NCI-H748 treated with DMSO at 0.1 percent for 48 hours (cell line): ENCODE measurements at regions not wholly inside any gene's neighbourhood (a gene's known extent, or its start where the extent isn't known, plus 50 kb on each side); places are given as distances from the start of the nearest gene placed in this dataset.
"Not testable (repeated sequence)": the region's sequence is repeated elsewhere in the genome, so short reads cannot be mapped to it uniquely, and the experiment has no call there.

Experiments used
- DNase-seq: peaks from one replicate; lab custom pipeline; 2025; lab: John Stamatoyannopoulos, UW

DNA sequence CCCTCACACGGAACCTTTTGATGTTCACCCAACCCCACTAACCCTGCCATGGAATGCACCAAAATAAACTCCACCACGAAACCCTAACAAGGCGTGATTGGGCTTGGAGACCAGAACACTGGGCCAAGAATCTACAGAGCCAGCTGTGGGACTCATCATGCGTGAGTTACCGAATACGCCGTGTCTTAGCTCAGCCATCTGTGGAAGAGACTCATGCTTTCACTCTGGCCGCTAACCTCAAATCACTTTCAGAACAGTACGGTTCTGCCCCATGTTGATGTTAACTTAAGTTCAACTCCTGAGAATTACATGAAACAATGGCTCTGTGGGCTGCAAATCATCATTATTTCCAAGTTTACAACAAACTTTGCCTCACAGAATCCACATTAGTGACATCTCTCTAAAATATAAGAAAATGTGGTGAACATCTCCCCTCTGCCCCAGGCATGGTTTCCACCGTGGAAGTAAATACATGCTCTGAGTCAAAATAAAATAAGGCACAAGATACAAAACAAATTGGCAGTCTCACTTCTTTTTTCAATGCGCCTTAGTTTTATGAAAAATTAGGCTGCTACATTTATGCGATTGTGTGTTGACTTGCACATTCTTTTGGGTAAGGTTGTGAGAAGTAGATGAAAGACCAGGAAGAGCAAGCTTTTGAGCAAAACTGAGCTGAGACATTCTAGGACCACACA is 308.9 kb upstream of the EXOC2 start:
- DNase-seq: no peak

DNA sequence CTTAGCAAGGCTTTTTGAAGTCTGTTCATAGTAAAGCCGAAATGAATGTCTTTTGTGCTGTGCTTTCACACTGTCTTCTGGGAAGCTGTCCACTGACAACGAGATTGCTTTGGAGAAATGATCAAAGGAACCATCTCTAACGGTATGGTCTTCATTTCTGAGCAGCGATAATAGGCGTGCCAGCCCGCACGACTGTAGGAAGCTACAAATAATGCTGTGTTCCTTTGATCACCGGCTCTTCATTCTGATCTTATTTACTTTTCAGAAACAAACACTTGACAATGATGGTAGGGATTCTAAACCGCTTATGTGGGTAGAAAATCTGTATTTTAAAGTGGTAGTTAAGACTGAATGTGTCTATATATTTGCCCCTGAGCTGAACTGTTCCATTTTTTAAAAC is 306.6 kb upstream of the EXOC2 start:
- DNase-seq: no peak

DNA sequence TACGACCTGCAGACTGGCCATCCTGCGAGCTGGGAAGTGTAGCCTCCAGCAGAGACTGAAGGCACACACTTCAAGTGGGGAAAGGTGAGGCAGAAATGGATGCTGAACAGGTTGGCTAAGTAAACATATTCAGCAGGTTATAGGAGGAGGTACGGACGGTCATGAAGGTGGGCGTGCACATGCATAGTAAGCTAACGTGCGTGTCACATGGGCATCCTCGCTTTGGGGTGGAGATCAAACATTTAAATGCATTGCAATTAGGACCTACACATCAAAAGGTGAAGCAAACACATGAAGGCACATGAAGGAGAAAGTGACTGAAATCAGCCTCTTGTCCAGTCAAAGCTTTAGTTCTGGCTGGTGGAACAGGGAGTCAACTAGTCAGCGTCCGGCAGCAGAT is 305.6 kb upstream of the EXOC2 start:
- DNase-seq: no peak

DNA sequence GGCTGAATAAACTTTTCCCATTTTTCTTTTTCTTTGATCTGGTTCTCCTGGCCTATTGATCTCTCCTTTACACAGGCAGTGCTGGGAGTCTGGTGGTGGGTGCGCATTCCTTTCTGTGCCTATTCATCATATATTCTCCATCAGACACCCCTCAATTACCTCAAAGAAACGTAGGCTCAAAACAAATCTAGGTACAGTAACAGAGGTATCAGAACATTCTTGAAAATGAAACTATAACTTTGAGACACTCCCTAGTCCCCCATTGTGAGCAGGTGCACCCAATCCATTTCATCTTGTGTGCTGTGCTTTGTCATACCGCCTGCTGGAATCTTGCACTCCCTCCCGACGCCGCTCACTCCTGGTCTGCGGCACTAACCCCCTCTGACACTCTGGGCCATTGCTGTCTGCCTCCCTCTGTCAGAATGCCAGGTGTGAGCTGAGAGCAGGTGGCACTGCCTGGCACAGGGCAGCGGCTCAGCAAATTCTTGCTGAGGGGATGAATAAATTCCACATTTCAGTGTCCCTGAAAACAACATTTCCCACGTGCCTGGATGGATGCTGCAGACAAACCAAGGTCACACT is 303.4 kb upstream of the EXOC2 start:
- DNase-seq: no peak

DNA sequence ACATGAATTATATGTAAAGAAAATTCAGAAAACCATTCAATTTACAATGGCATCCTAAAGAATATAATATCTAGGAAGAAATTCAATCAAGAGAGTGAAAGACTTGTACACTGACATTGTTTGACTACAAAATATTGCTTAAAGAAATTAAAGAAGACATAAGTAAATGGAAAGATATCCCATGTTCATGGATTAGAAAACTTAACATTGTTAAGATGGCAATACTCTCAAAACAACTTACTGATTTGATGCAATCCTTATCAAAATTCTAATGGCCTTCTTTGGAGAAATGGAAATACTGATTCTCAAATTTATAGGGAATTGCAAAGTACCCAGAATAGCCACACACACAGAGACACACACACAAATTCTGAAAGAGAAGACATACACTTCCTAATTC is 298.3 kb upstream of the EXOC2 start:
- no peak for DNase-seq

DNA sequence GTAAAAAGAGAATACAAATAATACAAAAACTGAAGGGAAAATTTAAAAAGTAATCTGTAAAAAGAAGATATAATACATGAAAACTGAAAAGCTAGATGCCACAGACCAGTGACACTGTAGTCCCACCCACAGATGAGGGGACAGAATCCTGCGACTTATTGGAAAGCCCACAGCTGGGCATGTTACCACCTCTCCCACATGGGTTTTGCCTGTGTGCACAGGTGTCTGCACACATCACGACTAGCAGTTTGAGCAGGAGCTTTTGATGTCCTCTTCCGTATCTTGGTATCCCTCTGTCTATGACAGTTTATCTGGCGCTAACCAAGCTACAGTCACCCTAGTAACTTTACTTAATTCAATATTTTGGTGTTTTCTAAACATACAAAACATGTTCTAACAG is 291.1 kb upstream of the EXOC2 start:
- DNase-seq: no peak

DNA sequence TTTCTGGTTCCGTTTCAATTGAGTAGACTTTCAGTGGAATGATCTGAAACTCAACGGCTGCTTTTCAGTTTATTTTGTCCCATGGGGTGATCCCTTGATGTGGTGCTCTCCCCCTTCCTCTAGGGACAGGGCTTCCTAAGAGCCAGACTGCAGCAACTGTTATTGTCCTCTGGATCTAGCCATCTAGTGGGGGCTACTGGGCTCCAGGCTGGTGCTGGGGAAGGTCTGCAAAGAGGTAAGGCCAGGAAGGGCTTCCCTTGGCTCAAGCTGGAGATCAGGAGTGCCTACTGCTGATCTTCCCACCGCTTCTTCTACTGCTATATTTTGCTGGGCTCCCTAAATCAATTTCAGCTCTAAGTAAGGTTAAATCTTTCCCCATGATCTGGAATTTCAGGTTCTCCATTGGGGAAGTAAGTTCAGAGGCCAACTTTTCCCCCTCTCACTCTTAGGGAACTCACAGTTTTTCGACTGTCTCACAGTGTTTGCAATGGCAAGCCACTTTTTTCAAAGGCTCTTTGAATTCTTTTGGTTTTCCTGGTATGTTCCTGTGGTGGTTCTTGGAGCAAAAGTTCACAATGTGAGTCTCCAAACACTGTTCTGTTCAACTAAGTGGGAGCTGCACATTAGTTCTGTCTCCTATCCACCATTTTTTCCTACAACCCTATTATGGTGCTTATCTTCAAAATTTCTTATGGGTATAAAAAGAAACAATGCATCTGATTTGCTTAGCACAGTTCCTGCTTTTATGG is 286.2 kb upstream of the EXOC2 start:
- DNase-seq: no peak

DNA sequence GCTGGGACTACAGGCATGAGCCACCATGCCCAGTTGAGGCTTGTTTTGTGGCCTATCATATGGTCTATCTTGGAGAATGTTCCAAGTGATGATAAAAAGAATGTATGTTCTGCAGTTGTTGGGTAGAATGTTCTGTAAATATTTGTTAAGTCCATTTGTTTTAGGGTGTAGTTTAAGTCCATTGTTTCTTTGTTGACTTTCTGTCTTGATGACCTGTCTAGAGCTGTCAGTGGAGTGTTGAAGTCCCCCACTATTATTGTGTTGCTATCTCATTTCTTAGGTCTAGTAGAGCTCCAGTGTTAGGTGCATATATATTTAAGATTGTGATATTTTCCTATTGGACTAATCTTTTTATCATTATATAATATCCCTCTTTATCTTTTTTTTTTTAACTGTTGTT is 284.3 kb upstream of the EXOC2 start:
- DNase-seq: not testable (repeated sequence)

DNA sequence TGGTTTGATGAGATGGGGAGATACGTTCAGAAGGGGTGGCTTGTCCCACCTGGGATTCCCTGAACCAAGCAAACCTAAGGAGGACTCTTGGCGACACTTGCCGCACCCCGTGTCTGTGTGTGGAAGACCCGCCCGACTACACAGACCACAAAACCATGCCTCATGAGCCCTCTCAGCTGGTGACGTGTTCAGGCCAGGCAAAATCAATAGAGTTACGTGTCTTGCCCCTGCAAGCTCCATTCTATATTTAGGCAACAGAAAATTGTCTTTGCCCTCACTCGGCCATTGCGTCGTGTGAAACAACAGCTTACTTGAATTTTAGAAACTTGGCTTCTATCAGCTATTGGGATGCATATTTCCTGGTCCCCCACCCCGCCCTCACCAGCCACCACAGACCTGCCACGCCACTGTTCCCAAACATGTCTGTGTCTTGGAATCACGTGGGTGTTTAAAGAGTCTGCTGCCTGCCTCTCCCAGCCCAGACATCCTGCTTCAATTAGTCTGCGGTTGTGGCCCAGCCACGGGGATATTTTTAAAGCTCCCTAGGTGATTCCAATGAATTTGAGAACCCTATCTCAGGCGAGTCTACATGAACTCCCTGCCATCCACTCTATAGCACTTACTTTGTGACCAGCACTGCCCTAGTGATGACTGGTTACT is 279.2 kb upstream of the EXOC2 start:
- no peak for DNase-seq

DNA sequence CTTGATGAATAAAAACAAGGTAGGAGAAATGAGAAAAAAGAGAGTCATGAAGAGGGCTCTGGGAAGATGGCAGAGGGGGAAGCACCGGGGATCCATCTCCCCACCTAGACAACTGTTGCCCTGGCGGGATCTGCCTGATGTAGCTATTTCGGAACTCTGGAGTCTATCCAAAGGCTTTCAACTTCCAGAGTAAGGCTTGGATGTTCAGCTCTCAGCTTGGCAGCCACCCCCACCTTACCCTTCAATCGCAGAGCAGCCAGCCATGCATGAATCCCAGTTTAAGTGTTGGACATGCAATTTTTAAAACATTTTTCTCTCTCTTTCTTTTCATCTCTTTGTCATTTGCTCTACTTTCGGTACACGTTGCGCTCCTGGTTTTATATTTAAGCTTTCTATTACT is 275.9 kb upstream of the EXOC2 start:
- no peak for DNase-seq

DNA sequence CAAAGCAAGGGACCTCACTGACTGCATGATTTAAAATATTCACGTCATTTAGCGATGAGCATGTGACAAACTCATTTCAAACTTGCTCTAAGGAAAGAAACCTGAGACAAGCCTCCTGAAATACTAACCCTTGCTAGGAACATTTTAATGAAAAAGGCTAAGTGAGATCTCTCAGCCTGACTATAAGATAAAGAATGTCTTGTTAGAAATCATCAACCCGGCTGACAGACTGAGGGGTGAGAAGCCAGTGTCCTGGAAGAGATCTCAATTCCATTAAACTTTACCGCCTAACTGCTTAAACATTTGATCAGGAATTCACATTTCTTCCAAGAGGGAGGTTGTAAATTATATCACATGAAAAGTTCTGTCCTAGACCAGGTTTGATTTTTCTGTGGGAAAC is 274.8 kb upstream of the EXOC2 start:
- no peak for DNase-seq

DNA sequence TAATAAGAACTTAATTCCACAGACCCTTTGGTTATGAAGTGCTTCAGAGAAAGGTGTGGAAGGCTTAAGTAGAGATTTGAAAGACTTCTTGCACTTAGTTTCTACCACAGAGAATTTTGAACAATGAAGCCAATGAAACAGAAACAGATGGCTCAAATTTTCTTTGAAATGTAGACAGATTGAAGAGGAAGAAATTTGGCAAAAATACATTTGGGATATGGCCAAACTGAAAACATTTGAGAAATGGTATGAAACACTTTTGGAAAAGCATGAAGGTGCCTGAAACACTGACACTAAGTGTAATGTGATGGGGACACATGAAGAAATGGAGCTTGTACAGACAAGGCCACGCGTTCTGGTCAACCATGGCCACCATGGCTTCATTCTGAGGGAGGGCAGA is 272.4 kb upstream of the EXOC2 start:
- no peak for DNase-seq

DNA sequence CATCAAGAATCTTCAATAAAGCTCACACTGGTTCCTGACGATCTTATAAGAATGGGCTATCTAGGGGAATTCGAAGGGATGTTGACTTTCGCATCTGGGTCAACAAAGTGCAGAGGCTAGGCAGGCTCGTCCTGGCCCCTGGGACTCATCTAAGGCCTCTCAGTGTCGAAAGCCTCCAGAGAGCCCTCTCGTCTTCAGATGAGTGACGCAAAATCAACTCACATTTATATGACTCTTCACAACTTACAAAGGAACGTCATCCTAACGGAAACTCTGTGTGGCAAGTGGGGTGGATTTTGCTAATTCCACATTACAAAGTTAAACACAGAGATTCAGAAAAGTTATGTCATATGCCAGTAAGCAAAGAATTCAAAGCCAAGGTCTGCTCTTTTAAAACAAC is 270.5 kb upstream of the EXOC2 start:
- DNase-seq: no peak

DNA sequence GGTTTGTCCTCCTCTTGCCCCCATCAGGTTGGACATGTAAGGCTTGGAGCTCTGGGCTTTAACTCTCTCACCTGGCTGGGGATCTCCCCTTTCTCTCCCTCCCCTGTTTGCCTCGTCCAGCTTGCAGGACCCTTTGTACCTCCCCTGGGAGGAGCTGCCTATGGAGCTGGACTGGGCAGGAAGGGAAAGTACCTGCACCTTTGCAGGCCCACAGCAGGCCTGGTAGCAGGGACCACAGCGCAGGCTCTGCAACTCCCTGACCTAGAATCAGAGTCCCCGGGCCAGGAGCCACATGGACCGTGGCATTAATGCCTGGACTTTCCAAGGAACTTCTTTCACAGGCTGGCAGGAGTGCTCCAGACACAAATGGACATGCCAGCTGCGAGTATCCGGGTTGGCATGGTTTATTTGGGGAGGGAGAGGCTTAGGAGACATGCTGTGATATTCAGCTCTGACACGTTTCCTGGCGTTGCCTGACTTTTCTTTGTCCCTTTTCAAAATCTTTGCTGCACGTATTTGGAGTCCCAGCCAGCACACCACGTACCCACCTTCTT is 268.5 kb upstream of the EXOC2 start:
- no peak for DNase-seq

DNA sequence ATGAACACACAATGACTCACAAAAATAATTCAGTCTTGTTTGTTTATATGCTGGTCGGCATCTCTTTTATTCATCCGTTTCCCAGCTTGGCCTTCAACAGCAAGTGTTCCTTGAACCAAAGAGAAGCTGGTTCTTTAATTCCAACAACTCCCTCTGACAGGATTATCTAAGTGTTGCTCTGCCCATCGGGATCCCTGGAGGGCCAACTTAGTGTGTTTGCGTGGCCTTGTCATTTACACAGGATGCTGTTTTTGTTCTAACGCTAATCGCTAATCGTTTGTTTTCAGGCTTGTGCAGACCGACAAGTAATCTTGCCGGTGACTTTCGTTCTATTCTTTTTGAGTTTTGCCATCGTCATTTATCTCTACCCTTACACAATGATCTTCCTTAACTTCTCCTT is 267.4 kb upstream of the EXOC2 start:
- no peak for DNase-seq

DNA sequence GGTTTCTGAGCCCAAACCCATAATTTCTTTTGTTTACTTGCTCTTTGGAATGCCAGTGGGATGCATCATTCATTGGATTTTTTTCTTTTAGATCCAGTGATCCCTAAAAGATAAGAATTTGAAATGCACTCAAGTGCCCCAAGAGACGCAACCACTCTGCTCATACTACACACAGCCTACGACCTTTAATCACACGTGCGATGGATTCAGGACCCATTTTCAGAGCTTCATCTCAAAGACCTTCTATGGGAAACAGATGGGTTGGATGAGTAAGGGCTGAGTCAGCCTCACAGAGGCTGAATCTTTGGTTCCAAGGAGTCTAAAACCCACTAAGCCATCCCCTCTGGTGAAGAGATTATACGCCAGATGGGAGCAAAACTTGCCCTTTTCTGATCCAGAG is 265.5 kb upstream of the EXOC2 start:
- no peak for DNase-seq

DNA sequence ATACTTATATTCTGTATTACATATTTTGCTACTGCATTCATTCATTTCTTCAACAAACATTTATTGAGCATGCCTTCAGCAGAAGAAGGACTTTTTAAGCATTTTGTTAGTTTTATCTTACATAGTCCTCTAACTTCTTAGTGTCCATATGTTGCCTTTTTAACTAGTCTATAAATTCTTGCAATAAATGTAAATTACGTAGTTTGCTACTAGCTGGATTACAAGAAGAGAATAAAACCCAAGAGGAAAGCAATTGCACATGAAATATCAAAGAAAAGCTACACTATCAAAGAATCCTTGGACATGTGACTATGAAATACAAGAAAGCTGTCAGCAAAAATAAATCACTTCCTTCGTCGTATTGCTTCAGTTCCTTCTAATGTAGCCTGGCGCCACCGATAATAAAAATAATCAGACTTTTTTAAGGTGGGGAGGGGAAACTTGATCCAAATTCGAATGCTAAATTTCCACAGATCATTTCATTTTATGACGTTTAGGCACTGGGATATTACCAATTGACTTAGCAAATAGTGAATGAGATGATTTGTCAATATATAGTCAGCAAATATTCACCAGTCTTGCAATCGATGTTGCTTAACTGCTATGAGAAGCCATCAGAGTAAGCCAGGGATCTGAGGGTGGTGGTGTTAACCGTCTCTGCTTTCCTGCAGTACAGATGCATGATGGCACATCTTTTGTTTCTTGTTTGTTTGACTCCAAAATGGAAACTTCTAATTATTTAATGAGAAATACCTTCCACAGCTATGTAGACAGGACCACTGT is 258.7 kb upstream of the EXOC2 start:
- no peak for DNase-seq

DNA sequence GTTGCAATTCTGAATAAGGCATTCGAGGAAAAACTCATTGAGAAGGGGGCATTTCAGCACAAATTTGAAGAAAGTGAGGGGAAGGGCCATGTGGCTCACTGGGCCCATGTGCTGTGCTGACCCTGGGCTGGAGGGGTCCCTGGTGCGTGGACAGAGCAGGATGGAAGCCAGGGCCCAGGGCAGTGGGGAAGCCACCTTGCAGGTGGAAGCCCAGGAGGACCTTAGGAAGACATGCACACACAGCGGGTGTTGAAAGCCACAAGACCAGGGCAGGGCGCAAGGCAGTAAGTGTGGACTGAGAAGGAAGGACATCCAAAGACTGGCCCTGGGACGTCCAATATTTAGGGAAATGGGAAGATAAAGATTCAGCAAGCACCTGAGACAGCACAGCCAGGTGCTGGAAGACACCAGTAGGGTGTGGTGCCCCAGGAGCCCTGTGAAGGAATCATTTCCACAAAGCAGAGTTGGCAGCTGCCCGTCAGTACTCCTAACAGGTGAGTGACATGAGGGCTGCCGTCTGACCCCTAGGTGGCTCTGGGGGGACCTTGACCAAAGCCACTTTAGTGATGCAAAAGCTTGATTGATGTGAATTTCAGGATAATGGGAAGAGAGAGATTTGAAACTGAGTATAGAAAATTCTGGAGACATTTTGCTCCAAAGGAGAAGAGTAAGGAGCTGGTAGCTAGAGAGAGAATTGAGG is 254.4 kb upstream of the EXOC2 start:
- no peak for DNase-seq

DNA sequence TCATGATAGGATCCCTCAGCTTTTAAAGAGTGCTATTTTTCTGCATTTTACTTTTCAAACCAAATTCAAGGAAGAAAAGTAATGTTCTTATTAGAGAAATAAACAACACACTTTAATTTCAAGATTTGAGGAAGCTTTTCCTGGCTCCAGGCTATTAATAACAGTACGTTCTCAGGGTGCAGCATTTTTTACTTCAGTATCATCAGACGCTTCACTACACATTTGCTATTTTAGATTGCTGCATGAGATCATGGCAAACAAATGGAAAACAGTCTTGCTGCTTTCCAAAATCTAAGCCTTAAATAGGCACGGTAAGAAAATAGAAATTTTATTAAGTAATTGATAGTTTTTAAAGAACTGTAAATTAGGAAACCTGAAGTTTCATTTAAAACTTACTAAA is 253.6 kb upstream of the EXOC2 start:
- no peak for DNase-seq

DNA sequence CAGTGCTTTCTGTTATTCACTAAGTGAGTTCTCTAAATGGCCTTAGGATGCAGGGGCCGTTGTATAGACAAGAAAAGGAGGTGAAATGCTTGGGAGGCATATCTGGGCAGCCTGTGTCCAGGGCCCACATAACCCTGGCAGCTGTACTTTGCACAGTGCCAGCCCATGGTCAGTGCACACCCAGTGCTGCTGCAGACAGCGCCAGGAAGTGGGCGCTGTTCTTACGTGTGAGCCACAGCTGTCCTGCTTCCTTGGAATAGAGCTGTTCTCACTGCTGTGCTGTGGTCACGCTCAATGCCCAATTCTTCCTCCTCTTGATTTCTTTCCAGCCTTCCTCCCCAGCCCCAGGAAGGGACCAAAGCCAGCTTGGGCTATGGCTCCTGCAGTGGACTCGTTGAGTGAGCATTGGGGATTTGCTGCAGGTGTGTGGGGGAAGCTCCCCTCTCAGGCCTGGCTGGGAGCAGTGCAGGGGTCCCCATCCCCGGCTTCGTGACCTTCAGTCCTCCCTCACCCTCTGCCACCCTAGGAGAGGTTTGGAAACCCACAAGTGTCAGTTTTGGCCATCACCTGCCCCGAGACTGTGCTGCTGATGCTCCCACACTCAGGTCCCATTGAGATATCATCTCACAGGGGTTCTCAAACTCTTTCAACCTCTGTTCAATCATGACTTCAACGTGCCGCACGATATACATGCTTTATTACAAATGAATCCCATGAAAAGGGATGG is 246.8 kb upstream of the EXOC2 start:
- DNase-seq: no peak

DNA sequence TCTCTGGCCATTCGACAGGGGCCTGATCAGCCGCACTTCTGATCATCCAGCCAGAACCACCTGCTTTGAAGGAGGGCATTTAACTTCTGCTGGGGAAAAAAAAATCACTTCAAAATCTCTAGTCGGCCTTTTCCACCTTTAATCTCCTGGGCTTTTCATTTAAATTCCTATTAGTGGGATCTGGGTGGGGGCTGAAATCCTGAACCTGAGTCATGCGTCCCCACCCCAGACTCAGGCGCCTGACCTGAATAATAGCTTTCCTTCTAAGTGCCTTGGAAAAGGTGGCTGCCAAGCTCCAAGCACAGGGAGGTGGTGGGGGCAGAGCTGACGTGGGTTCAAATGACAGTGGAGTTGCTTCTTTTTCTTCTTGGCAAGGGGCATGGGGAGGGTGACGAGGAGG is 246.0 kb upstream of the EXOC2 start:
- DNase-seq: no peak
